ENCODE measurements at regions not wholly inside any gene's neighbourhood (a gene's known extent, or its start where the extent isn't known, plus 50 kb on each side); places are given as distances from the start of the nearest gene placed in this dataset.

- Histone ChIP-seq H2AFZ (ENCODE audit: low read depth, low read length) (no peak overlapping the region), H4K20me1 (replicated peaks; ENCODE audit: control insufficient read depth, extremely low read depth, insufficient read depth, low read length) (no peaks in the 10 kb centered on the region), H3K27ac (ENCODE audit: insufficient read depth, low read depth, low read length) (no peak overlapping the region), H3K4me3 (replicated peaks in 1 of 3; ENCODE audit: insufficient read depth in 1 of 3, low read depth in 1 of 3, low read length in 3 of 3) (no peak overlapping the region), H3K27me3 (ENCODE audit: control insufficient read depth in 2 of 2, insufficient read depth in 2 of 2, low read length in 2 of 2) (no peaks in the 10 kb centered on the region), H3K9ac (replicated peaks; ENCODE audit: extremely low read depth, insufficient read depth, low read length) (no peak overlapping the region), H3K9me1 (replicated peaks; ENCODE audit: control insufficient read depth, extremely low read depth, insufficient read depth, low read length) (no peaks in the 10 kb centered on the region), H3K36me3 (ENCODE audit: control insufficient read depth in 2 of 2, extremely low read depth in 1 of 2, insufficient read depth in 2 of 2, low read length in 2 of 2) (no peaks in the 10 kb centered on the region), H3K4me1 (ENCODE audit: control insufficient read depth, extremely low read depth, insufficient read depth, low read length) (peaks cover 12% of the 10 kb centered on the region), H3K4me2 (ENCODE audit: insufficient read depth, low read length) (no peak overlapping the region), H3K79me2 (ENCODE audit: control insufficient read depth, insufficient read depth, low read length) (no peaks in the 10 kb centered on the region), H3K9me3 (replicated peaks; ENCODE audit: control insufficient read depth, insufficient read depth, low read length) (no peaks in the 10 kb centered on the region)
- POLR2A ChIA-PET = no interaction called here
- BruUV-seq (replicated peaks) = no TSS peak
- dilution Hi-C loops (cut with MboI; ENCODE audit: extremely low pct_ligation_motif_present, low sequenced_read_pairs) = no loop called here
- intact Hi-C loops (cut with micrococcal nuclease) = no loop called here
- no peak for DNase-seq (ENCODE audit: low read depth, low spot score)
- no peak for FAIRE-seq
- CTCF ChIA-PET = interaction anchor here (1.1 to 1.8 kb wide), 5 partner anchors 9 to 73 kb away, joined by 3 to 7 read pairs (median 4); no protein-coding TSS in a partner anchor
- TF ChIP-seq EZH2 (IDR thresholded peaks at IDR 0.05; ENCODE audit: borderline replicate concordance, low read depth, low read length, severe bottlenecking) (no peak), MAX (IDR thresholded peaks at IDR 0.05; ENCODE audit: insufficient read depth, insufficient read length) (no peak), GATA2 (IDR thresholded peaks at IDR 0.05; ENCODE audit: insufficient read depth, insufficient read length, low read depth, low read length) (no peak), FOS (IDR thresholded peaks at IDR 0.05; ENCODE audit: borderline replicate concordance, insufficient read depth, low read length) (no peak), POLR2A (IDR thresholded peaks at IDR 0.05; ENCODE audit: low read depth, low read length) (no peak)
- TF ChIP-seq, protein P1, sequence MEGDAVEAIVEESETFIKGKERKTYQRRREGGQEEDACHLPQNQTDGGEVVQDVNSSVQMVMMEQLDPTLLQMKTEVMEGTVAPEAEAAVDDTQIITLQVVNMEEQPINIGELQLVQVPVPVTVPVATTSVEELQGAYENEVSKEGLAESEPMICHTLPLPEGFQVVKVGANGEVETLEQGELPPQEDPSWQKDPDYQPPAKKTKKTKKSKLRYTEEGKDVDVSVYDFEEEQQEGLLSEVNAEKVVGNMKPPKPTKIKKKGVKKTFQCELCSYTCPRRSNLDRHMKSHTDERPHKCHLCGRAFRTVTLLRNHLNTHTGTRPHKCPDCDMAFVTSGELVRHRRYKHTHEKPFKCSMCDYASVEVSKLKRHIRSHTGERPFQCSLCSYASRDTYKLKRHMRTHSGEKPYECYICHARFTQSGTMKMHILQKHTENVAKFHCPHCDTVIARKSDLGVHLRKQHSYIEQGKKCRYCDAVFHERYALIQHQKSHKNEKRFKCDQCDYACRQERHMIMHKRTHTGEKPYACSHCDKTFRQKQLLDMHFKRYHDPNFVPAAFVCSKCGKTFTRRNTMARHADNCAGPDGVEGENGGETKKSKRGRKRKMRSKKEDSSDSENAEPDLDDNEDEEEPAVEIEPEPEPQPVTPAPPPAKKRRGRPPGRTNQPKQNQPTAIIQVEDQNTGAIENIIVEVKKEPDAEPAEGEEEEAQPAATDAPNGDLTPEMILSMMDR (IDR thresholded peaks at IDR 0.05; ENCODE audit: extremely low read depth in 1 of 2, insufficient read depth in 1 of 2, low read depth in 1 of 2, low read length in 2 of 2) = no peak
These were observed 386.7 kb downstream of the ADAMTS20 start for GRCh38 chr12:43165351-43165750.

- H3K9ac ChIP-seq (replicated peaks; ENCODE audit: extremely low read depth, insufficient read depth, low read length) = no peak overlapping the region
- no peak overlapping the region for H3K27ac ChIP-seq (ENCODE audit: insufficient read depth, low read depth, low read length)
- dilution Hi-C loops (cut with MboI; ENCODE audit: extremely low pct_ligation_motif_present, low sequenced_read_pairs) = no loop called here
- no peaks in the 10 kb centered on the region for H3K9me3 ChIP-seq (replicated peaks; ENCODE audit: control insufficient read depth, insufficient read depth, low read length)
- intact Hi-C loops (cut with micrococcal nuclease) = no loop called here
- POLR2A ChIA-PET = no interaction called here
- H3K27me3 ChIP-seq (ENCODE audit: control insufficient read depth in 2 of 2, insufficient read depth in 2 of 2, low read length in 2 of 2) = no peaks in the 10 kb centered on the region
- no peak overlapping the region for H3K4me3 ChIP-seq (replicated peaks in 1 of 3; ENCODE audit: insufficient read depth in 1 of 3, low read depth in 1 of 3, low read length in 3 of 3)
- CTCF ChIA-PET = no interaction called here
- H3K9me1 ChIP-seq (replicated peaks; ENCODE audit: control insufficient read depth, extremely low read depth, insufficient read depth, low read length) = no peaks in the 10 kb centered on the region
- H3K79me2 ChIP-seq (ENCODE audit: control insufficient read depth, insufficient read depth, low read length) = no peaks in the 10 kb centered on the region
- no peaks in the 10 kb centered on the region for H4K20me1 ChIP-seq (replicated peaks; ENCODE audit: control insufficient read depth, extremely low read depth, insufficient read depth, low read length)
- DNase-seq (ENCODE audit: low read depth, low spot score) (no peak), FAIRE-seq (no peak)
- H3K4me2 ChIP-seq (ENCODE audit: insufficient read depth, low read length) = no peak overlapping the region
- H3K4me1 ChIP-seq (ENCODE audit: control insufficient read depth, extremely low read depth, insufficient read depth, low read length) = no peaks in the 10 kb centered on the region
- H2AFZ ChIP-seq (ENCODE audit: low read depth, low read length) = no peak overlapping the region
- TF ChIP-seq MYC (IDR thresholded peaks at IDR 0.05; ENCODE audit: low read depth, low read length) (no peak), JUN (IDR thresholded peaks at IDR 0.05; ENCODE audit: borderline replicate concordance, insufficient read depth, insufficient read length, low read depth) (no peak), POLR2AphosphoS5 (IDR thresholded peaks at IDR 0.05; ENCODE audit: insufficient read depth, low read depth, low read length) (no peak), FOS (IDR thresholded peaks at IDR 0.05; ENCODE audit: borderline replicate concordance, insufficient read depth, low read length) (no peak), GATA2 (IDR thresholded peaks at IDR 0.05; ENCODE audit: insufficient read depth, insufficient read length, low read depth, low read length) (no peak), MAX (IDR thresholded peaks at IDR 0.05; ENCODE audit: insufficient read depth, insufficient read length) (no peak), POLR2A (IDR thresholded peaks at IDR 0.05; ENCODE audit: low read depth, low read length) (no peak), EZH2 (IDR thresholded peaks at IDR 0.05; ENCODE audit: borderline replicate concordance, low read depth, low read length, severe bottlenecking) (no peak)
- H3K36me3 ChIP-seq (ENCODE audit: control insufficient read depth in 2 of 2, extremely low read depth in 1 of 2, insufficient read depth in 2 of 2, low read length in 2 of 2) = no peaks in the 10 kb centered on the region
- BruUV-seq (replicated peaks) = no TSS peak
These were observed 389.9 kb downstream of the ADAMTS20 start for GRCh38 chr12:43162138-43162537.

All from endothelial cell of umbilical vein (primary cell).